ENCODE measurements at regions not wholly inside any gene's neighbourhood (a gene's known extent, or its start where the extent isn't known, plus 50 kb on each side); places are given as distances from the start of the nearest gene placed in this dataset.

DNA sequence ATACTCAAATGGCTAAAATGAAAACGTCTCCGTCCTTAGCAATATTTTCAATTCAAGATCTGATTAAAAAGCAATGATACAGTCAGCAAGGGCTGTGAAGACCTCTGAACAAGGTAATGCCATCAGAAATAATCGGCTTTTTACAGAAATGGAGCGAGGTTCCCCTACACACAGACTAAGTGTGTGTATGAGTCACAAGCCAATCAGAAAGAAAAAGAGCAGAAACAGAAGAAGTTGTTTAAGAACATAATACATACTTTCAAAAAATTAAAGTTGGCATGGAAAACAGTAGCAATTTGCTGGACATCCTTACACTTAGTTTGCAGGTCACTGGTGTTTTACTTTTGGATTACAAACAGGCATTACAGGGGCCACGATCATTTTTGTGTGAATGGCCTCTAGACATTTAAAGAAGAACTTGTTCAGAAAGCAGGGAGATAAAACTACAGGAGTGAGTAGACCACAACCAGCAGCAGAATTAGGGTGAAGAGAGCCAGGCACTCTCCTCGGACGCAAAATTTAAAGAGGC lies 350.0 kb upstream of the RUNX1 start:
- Histone ChIP-seq H3K4me1 (ENCODE audit: control insufficient read depth, insufficient read depth, low read length) (peaks cover 14% of the 10 kb centered on the region), H3K9me3 (ENCODE audit: control insufficient read depth, insufficient read depth, low read depth, low read length) (no peaks in the 10 kb centered on the region), H3K4me3 (ENCODE audit: low read depth, low read length) (no peak overlapping the region), H3K36me3 (ENCODE audit: control insufficient read depth, insufficient read depth, low read length) (no peaks in the 10 kb centered on the region), H3K27ac (ENCODE audit: low read depth, low read length) (no peak overlapping the region), H3K27me3 (ENCODE audit: control insufficient read depth, insufficient read depth, low read length) (no peaks in the 10 kb centered on the region), H3K9ac (ENCODE audit: low read length) (no peak overlapping the region)

DNA sequence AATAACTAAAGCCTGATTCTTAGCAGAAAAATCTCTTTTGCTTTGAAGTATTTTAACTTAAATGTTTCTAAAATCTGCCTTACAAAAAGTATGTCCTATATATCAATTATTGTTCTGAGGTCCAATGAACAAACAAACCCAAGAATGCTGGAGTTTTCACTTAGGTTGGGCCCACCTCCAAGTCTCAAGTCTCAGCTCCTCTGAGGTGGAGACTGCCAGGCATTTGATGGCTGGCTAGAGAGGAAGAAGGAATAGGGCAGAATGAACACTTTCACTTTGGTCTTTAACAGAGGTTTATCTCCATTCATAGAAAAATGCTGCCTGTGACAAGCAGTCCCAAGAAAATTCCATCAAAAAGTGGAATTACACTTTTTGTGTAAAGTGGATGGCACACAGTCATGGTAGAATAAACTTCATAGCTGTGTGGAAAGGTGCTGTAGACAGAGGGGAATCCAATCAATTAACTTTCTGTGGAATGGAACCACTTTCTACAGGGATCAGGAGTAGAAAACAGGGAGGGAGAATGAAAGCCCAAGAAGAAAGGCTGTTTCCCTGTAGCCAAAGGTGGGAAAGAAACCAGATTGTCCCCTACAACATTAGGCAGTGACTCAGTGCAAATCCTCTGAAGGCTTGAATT lies 349.4 kb upstream of the RUNX1 start:
- no peak overlapping the region for H3K9ac ChIP-seq (ENCODE audit: low read length)
- H3K27ac ChIP-seq (ENCODE audit: low read depth, low read length): no peak overlapping the region

DNA sequence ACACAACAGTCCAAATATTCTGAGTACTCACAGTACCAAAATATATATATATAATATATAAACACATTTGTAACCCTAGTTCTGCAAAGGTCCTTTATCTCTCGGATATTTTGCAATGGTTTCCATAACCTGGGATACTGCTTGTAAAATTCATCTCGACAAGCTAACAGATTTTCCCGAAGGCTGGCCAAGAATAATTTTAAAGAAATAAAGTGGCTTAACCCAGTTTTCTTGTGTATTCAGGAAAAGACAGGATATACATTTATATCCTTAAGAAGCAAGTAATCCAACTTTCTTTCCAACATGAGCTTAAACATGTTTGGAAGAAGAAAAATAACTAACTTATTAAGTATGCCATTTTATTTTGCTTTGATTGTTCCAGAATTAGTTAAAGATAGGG lies 348.7 kb upstream of the RUNX1 start:
- H3K27me3 ChIP-seq (ENCODE audit: control insufficient read depth, insufficient read depth, low read length): no peaks in the 10 kb centered on the region
- no peak overlapping the region for H3K27ac ChIP-seq (ENCODE audit: low read depth, low read length)
- peaks cover 8% of the 10 kb centered on the region; the same call in 1 of the 2 replicates for H3K4me1 ChIP-seq (ENCODE audit: control insufficient read depth, insufficient read depth, low read length)
- no peak overlapping the region for H3K4me3 ChIP-seq (ENCODE audit: low read depth, low read length)
- H3K9me3 ChIP-seq (ENCODE audit: control insufficient read depth, insufficient read depth, low read depth, low read length): no peaks in the 10 kb centered on the region
- H3K9ac ChIP-seq (ENCODE audit: low read length): no peak overlapping the region
- no peaks in the 10 kb centered on the region for H3K36me3 ChIP-seq (ENCODE audit: control insufficient read depth, insufficient read depth, low read length)

More for the DNA sequence above, 349.4 kb upstream of the RUNX1 start:
- Histone ChIP-seq H3K36me3 (ENCODE audit: control insufficient read depth, insufficient read depth, low read length) (no peaks in the 10 kb centered on the region), H3K4me3 (ENCODE audit: low read depth, low read length) (no peak overlapping the region), H3K9me3 (ENCODE audit: control insufficient read depth, insufficient read depth, low read depth, low read length) (no peaks in the 10 kb centered on the region), H3K4me1 (ENCODE audit: control insufficient read depth, insufficient read depth, low read length) (peaks cover 8% of the 10 kb centered on the region), H3K27me3 (ENCODE audit: control insufficient read depth, insufficient read depth, low read length) (no peaks in the 10 kb centered on the region)

DNA sequence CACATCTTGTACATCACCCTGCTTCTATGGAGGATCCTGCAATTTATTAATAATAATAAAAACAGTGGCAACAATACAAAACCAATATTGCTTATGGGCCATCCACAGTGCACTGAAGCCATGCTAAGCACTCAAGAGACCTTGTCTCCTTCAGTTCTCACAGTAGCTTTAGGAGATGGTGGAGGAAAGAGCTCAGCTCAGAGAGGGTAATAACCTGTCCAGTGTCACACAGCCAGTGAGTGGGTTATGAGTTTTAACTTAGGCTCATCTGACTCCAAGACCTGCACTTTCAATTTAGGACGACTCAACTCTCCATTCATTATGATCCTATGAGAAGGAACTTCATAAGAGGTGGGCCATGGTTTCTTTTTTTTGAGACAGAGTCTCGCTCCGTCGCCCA lies 347.6 kb upstream of the RUNX1 start:
- H3K27me3 ChIP-seq (ENCODE audit: control insufficient read depth, insufficient read depth, low read length): no peaks in the 10 kb centered on the region
- peaks cover 8% of the 10 kb centered on the region; the same call in 1 of the 2 replicates for H3K4me1 ChIP-seq (ENCODE audit: control insufficient read depth, insufficient read depth, low read length)
- H3K9ac ChIP-seq (ENCODE audit: low read length): no peak overlapping the region
- no peak overlapping the region for H3K4me3 ChIP-seq (ENCODE audit: low read depth, low read length)
- no peaks in the 10 kb centered on the region for H3K36me3 ChIP-seq (ENCODE audit: control insufficient read depth, insufficient read depth, low read length)
- H3K9me3 ChIP-seq (ENCODE audit: control insufficient read depth, insufficient read depth, low read depth, low read length): no peaks in the 10 kb centered on the region
- H3K27ac ChIP-seq (ENCODE audit: low read depth, low read length): no peak overlapping the region

DNA sequence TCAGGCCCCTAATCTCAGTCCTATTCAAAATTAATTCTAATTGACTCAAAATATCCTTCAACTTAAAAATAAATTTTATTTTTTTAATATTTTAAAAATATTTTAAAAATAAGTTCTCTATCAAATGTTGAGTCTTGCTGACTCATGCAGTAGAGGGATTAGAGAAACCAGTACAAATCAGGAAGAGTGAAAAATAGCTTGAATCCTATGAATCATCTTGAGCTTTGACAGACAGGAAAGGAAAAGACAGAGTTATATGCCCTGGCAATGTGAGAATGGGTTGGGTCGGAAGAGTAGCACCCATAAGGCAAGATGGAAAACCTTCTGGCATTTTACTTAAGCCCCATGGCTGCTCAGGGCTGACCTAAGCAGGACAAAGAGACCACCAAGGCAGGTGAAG lies 346.6 kb upstream of the RUNX1 start:
- H3K27me3 ChIP-seq (ENCODE audit: control insufficient read depth, insufficient read depth, low read length): no peaks in the 10 kb centered on the region
- no peaks in the 10 kb centered on the region for H3K36me3 ChIP-seq (ENCODE audit: control insufficient read depth, insufficient read depth, low read length)
- H3K9me3 ChIP-seq (ENCODE audit: control insufficient read depth, insufficient read depth, low read depth, low read length): no peaks in the 10 kb centered on the region
- H3K4me3 ChIP-seq (ENCODE audit: low read depth, low read length): no peak overlapping the region
- peaks cover 8% of the 10 kb centered on the region; the same call in 1 of the 2 replicates for H3K4me1 ChIP-seq (ENCODE audit: control insufficient read depth, insufficient read depth, low read length)
- H3K9ac ChIP-seq (ENCODE audit: low read length): no peak overlapping the region
- no peak overlapping the region for H3K27ac ChIP-seq (ENCODE audit: low read depth, low read length)

DNA sequence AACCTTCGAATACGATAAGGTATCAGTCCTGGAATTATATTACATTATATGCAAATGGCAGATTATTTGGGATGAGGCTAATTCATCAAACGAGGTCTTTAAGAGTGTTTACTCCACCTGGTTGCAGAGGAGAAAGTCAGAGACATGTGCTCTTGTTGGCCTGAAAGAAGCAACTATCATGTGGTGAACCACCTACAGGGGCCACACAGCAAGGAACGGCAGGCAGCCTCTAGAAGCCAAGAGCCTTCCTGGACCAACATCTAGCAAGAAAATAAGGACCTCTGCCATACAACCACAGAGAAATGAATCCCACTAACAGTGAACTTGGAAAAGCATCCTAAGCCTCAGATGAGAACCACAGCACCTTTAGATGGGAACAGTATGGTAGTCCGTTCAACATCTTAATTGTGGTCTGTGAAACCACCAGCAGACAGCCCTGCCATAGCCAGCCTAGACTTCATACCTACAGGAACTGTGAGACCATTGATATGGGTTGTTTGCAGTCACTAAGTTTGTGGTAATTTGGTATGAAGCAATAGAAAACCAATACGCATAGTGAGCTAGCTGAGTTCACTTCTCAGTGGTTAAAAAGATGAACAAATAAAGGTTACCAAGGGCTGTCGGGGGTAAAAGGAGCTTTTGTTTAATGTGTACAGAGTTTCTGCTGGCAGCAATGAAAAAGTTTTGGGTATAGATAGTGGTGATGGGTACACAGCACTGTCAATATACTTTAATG lies 345.7 kb upstream of the RUNX1 start:
- H3K9ac ChIP-seq (ENCODE audit: low read length): no peak overlapping the region
- H3K27ac ChIP-seq (ENCODE audit: low read depth, low read length): no peak overlapping the region
- H3K27me3 ChIP-seq (ENCODE audit: control insufficient read depth, insufficient read depth, low read length): no peaks in the 10 kb centered on the region
- peaks cover 8% of the 10 kb centered on the region; the same call in 1 of the 2 replicates for H3K4me1 ChIP-seq (ENCODE audit: control insufficient read depth, insufficient read depth, low read length)
- no peaks in the 10 kb centered on the region for H3K36me3 ChIP-seq (ENCODE audit: control insufficient read depth, insufficient read depth, low read length)
- no peaks in the 10 kb centered on the region for H3K9me3 ChIP-seq (ENCODE audit: control insufficient read depth, insufficient read depth, low read depth, low read length)
- no peak overlapping the region for H3K4me3 ChIP-seq (ENCODE audit: low read depth, low read length)

DNA sequence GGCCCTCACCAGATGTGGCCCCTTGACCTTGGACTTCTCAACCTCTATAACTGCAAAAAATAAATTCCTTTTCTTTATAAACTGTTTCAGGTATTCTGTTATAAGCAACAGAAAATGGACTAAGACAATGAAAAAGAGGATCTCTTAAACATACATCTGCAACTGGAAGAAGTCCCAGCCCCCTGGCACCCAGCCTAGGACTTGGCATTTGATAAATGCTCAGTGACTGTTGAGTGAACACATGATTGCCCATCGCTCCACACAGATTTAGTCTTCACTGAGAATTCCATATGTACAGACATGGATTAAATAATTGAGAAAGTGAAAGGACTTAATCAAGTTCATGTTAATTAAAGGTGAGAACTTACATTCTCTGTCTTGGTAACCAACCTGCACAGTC lies 344.9 kb upstream of the RUNX1 start:
- H3K4me1 ChIP-seq (ENCODE audit: control insufficient read depth, insufficient read depth, low read length): peaks cover 7% of the 10 kb centered on the region; the same call in 1 of the 2 replicates
- H3K27ac ChIP-seq (ENCODE audit: low read depth, low read length): no peak overlapping the region
- H3K9me3 ChIP-seq (ENCODE audit: control insufficient read depth, insufficient read depth, low read depth, low read length): no peaks in the 10 kb centered on the region
- no peaks in the 10 kb centered on the region for H3K36me3 ChIP-seq (ENCODE audit: control insufficient read depth, insufficient read depth, low read length)
- no peak overlapping the region for H3K9ac ChIP-seq (ENCODE audit: low read length)
- no peak overlapping the region for H3K4me3 ChIP-seq (ENCODE audit: low read depth, low read length)
- no peaks in the 10 kb centered on the region for H3K27me3 ChIP-seq (ENCODE audit: control insufficient read depth, insufficient read depth, low read length)

DNA sequence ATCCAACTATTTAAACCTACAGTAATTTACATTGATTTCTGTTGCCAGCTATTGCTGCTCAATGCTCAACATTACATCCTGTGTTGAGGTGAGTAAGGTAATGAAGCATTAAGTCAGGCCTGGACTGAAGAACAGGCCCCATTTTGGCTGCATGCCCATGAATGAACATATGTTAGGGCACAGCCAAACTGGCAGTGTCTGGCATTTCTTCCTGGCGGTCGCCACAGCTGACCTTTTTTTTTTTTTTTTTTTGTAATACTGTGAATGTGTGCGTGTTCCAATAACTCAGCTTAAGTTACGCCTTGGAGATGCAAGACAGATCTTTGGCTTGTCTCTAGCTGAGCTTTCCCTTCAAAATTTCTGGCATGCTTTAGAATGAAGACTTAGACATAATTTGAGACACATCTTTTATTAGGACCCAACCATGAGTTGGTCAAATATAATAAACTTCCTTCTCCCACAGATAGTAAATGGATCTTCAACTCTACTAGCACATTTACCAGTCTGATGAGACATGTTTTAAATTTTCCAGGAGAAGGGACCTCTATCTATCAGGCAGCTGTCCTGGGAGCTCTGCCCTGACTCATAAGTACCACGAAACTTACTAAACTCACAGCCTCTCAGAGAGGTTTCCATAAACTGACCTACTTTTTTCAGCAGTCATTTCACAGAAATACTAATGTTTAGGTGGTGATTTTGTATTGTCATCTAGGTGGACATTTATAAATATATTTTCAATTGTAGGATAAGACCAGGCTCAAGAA lies 341.1 kb upstream of the RUNX1 start:
- H3K36me3 ChIP-seq (ENCODE audit: control insufficient read depth, insufficient read depth, low read length): no peaks in the 10 kb centered on the region
- no peaks in the 10 kb centered on the region for H3K4me1 ChIP-seq (ENCODE audit: control insufficient read depth, insufficient read depth, low read length)
- 0 out of 2 replicates have a peak, but pooled peaks cover 3% of the 10 kb centered on the region for H3K9me3 ChIP-seq (ENCODE audit: control insufficient read depth, insufficient read depth, low read depth, low read length)
- no peak overlapping the region for H3K9ac ChIP-seq (ENCODE audit: low read length)
- H3K27me3 ChIP-seq (ENCODE audit: control insufficient read depth, insufficient read depth, low read length): no peaks in the 10 kb centered on the region
- no peak overlapping the region for H3K4me3 ChIP-seq (ENCODE audit: low read depth, low read length)
- no peak overlapping the region for H3K27ac ChIP-seq (ENCODE audit: low read depth, low read length)

DNA sequence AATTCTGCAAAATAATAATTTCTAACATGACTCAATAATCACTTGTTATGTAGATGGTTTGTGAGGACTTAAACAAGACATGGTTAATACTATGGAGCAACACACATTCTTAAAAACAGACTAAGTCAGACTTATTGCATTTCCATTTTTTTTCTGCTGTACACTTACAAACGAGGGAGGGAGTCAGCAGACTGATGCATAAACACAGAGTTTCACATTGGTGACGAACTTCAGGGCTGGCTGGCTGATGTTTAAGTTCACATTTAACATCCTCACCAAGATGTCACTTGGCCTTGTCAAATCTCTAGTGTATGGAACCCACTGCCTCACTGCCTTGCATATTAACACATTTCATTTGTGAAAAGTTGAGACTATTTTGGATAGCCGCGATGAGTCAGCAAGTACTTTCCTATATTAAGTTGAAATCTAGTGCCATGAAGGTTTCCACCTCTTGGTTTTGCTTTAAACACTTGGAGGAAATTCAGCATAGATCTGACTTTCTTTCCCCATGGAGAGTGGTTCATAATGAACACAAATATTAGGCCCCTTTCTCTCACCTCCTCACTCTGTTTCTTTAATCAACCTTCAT lies 337.5 kb upstream of the RUNX1 start:
- Histone ChIP-seq H3K9me3 (ENCODE audit: control insufficient read depth, insufficient read depth, low read depth, low read length) (0 out of 2 replicates have a peak, but pooled peaks cover 3% of the 10 kb centered on the region), H3K9ac (ENCODE audit: low read length) (no peak overlapping the region), H3K27ac (ENCODE audit: low read depth, low read length) (no peak overlapping the region), H3K27me3 (ENCODE audit: control insufficient read depth, insufficient read depth, low read length) (no peaks in the 10 kb centered on the region), H3K4me1 (ENCODE audit: control insufficient read depth, insufficient read depth, low read length) (peaks cover 3% of the 10 kb centered on the region; the same call in 1 of the 2 replicates), H3K36me3 (ENCODE audit: control insufficient read depth, insufficient read depth, low read length) (no peaks in the 10 kb centered on the region), H3K4me3 (ENCODE audit: low read depth, low read length) (no peak overlapping the region)

DNA sequence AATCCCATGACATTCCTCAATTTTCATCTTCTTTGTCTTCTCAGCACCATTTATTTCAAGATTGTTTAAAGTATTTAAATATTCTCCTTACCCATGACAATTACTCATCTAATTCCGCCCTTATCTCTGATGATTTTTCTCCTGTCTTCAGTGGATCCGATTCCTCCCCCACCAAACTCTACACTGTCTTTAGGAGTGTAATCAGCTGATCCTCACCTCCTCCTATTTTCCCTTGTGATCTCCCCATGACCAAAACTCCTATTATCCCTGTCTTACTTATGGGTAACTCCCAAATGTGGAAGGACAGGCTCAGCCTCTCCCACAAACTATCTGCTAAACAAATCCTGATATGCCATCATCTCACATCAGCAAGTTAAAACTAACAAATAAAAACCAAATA lies 335.3 kb upstream of the RUNX1 start:
- Histone ChIP-seq H3K9me3 (ENCODE audit: control insufficient read depth, insufficient read depth, low read depth, low read length) (0 out of 2 replicates have a peak, but pooled peaks cover 3% of the 10 kb centered on the region), H3K27me3 (ENCODE audit: control insufficient read depth, insufficient read depth, low read length) (no peaks in the 10 kb centered on the region), H3K27ac (ENCODE audit: low read depth, low read length) (no peak overlapping the region), H3K9ac (ENCODE audit: low read length) (no peak overlapping the region), H3K4me3 (ENCODE audit: low read depth, low read length) (no peak overlapping the region), H3K4me1 (ENCODE audit: control insufficient read depth, insufficient read depth, low read length) (peaks cover 3% of the 10 kb centered on the region; the same call in 1 of the 2 replicates), H3K36me3 (ENCODE audit: control insufficient read depth, insufficient read depth, low read length) (no peaks in the 10 kb centered on the region)
